ENCODE measurements at regions not wholly inside any gene's neighbourhood (a gene's known extent, or its start where the extent isn't known, plus 50 kb on each side); places are given as distances from the start of the nearest gene placed in this dataset.

- TF ChIP-seq POLR2AphosphoS5 (IDR thresholded peaks at IDR 0.05) (no peak), POLR2A (IDR thresholded peaks at IDR 0.05) (no peak)
- TF ChIP-seq, protein P1, sequence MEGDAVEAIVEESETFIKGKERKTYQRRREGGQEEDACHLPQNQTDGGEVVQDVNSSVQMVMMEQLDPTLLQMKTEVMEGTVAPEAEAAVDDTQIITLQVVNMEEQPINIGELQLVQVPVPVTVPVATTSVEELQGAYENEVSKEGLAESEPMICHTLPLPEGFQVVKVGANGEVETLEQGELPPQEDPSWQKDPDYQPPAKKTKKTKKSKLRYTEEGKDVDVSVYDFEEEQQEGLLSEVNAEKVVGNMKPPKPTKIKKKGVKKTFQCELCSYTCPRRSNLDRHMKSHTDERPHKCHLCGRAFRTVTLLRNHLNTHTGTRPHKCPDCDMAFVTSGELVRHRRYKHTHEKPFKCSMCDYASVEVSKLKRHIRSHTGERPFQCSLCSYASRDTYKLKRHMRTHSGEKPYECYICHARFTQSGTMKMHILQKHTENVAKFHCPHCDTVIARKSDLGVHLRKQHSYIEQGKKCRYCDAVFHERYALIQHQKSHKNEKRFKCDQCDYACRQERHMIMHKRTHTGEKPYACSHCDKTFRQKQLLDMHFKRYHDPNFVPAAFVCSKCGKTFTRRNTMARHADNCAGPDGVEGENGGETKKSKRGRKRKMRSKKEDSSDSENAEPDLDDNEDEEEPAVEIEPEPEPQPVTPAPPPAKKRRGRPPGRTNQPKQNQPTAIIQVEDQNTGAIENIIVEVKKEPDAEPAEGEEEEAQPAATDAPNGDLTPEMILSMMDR (IDR thresholded peaks at IDR 0.05): no peak
Measured at GRCh38 chr5:56594792-56595191, 220.6 kb upstream of the MAP3K1 start.

All from prostate gland (tissue), 2 donors.